OCI-LY7 (cell line): ENCODE measurements at regions not wholly inside any gene's neighbourhood (a gene's known extent, or its start where the extent isn't known, plus 50 kb on each side); places are given as distances from the start of the nearest gene placed in this dataset.

Experiments
- BruUV-seq: library from RNA; stranded (reverse); fragments of 400-500 nt; replicated peaks from 2 replicates; lab custom pipeline; 2021; lab: Mats Ljungman, UMichigan
- CTCF ChIA-PET: fragments of 300-600 bp; sonication (Branson Sonifier 250); formaldehyde crosslinking; loops from one replicate; lab custom pipeline; 2022; ENCODE audit warnings: antibody characterized with exemption; ENCODE audit not compliant: unreplicated experiment; lab: Charles Lee
- POLR2A ChIA-PET: fragments of 300-600 bp; sonication (Branson Sonifier 250); formaldehyde crosslinking; loops from one replicate; lab custom pipeline; 2022; ENCODE audit warnings: antibody characterized with exemption; lab: Charles Lee
- DNase-seq: peaks from one replicate; pipeline ENCODE4 v3.0.0-alpha.2; 2015; ENCODE audit warnings: low spot score
- H2AFZ ChIP-seq: fragments of 200-600 bp; sonication (generic), shearing (Covaris generic); 2 replicates; pipeline ENCODE4 v1.6.1; 2014; ENCODE audit warnings: mild to moderate bottlenecking, antibody characterized with exemption, low read length, moderate library complexity
- H3K27ac ChIP-seq: fragments of 200-600 bp; sonication (generic); 2 replicates; pipeline ENCODE4 v1.5.1; 2014; ENCODE audit warnings: mixed run types, low read depth, mild to moderate bottlenecking, moderate library complexity, low read length, inconsistent platforms; ENCODE audit not compliant: poor library complexity, severe bottlenecking
- H3K36me3 ChIP-seq: fragments of 200-600 bp; sonication (generic); 2 replicates; pipeline ENCODE4 v1.6.1; 2014; ENCODE audit warnings: mild to moderate bottlenecking, antibody characterized with exemption, low read length, moderate library complexity, mixed read lengths; ENCODE audit not compliant: insufficient read depth
- H3K4me1 ChIP-seq: fragments of 200-600 bp; sonication (generic); 2 replicates; pipeline ENCODE4 v1.5.1; 2014; ENCODE audit warnings: mild to moderate bottlenecking, low read length; ENCODE audit not compliant: insufficient read depth, poor library complexity, severe bottlenecking
- H3K4me2 ChIP-seq: fragments of 200-600 bp; sonication (generic); 2 replicates; pipeline ENCODE4 v1.6.1; 2014; ENCODE audit warnings: mild to moderate bottlenecking, low read length
- H3K4me3 ChIP-seq: fragments of 200-600 bp; sonication (generic); 2 replicates; pipeline ENCODE4 v1.5.1; 2014; ENCODE audit warnings: mild to moderate bottlenecking, low read depth, low read length; ENCODE audit not compliant: poor library complexity, severe bottlenecking
- H3K79me2 ChIP-seq: fragments of 200-600 bp; sonication (generic); 2 replicates; pipeline ENCODE4 v1.6.1; 2016; ENCODE audit warnings: low read depth, mild to moderate bottlenecking, low read length, moderate library complexity, mixed read lengths; ENCODE audit not compliant: insufficient read depth
- H3K9me2 ChIP-seq: fragments of 200-600 bp; sonication (generic); 2 replicates; pipeline ENCODE4 v1.6.1; 2016; ENCODE audit warnings: mild to moderate bottlenecking, low read length, mixed read lengths; ENCODE audit not compliant: insufficient read depth
- H3K9me3 ChIP-seq: fragments of 200-600 bp; sonication (generic); 2 replicates; pipeline ENCODE4 v1.6.1; 2014; ENCODE audit warnings: mild to moderate bottlenecking, mixed run types, low read length, mixed read lengths
- H4K20me1 ChIP-seq: fragments of 200-600 bp; sonication (generic); 2 replicates; pipeline ENCODE4 v1.6.1; 2014; ENCODE audit warnings: mild to moderate bottlenecking, antibody characterized with exemption, low read length, moderate library complexity, mixed read lengths; ENCODE audit not compliant: insufficient read depth
- EZH2phosphoT487 ChIP-seq: fragments of 200-600 bp; sonication (generic); IDR thresholded peaks from 2 replicates; pipeline ENCODE4 v1.6.1; 2018; ENCODE audit warnings: low read depth, borderline replicate concordance, mild to moderate bottlenecking, mixed run types, antibody characterized with exemption, low read length, moderate library complexity, mixed read lengths
- intact Hi-C: fragments of 100-400 bp; cut with micrococcal nuclease; formaldehyde crosslinking; loops from one replicate; pipeline ENCODE4 v1.10.0; 2022; ENCODE audit not compliant: unreplicated experiment
- TF ChIP-seq, protein P1 (sequence below): fragments of 200-600 bp; sonication (generic); conservative IDR thresholded peaks from 2 replicates; pipeline ENCODE4 v1.5.1; 2014; ENCODE audit warnings: mild to moderate bottlenecking, antibody characterized with exemption, low read length, moderate library complexity, mixed read lengths

DNA sequence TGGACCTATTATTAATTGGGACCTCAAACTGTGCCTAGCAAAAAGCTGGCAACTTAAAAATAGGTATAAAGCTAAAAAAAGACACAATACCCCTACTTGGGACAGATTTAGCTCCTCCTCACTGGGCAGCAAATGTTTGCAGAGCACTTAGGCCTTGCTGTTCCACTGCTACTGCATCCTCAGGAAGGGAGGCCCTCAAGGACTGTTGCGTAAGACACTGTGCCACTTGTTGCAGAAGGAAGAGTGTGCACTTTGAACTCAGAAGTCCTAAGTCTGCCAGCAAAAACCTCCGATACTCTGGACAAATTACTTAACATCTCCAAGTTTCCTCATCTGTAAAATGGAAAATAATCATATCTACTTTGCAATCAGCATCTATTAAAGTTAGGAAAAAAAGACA is 322.9 kb downstream of the BARHL2 start:
- no peaks in the 10 kb centered on the region for H4K20me1 ChIP-seq
- no peaks in the 10 kb centered on the region for H3K9me3 ChIP-seq
- ChIA-PET POLR2A (no interaction called here), CTCF (no interaction called here)
- TF ChIP-seq, protein P1, sequence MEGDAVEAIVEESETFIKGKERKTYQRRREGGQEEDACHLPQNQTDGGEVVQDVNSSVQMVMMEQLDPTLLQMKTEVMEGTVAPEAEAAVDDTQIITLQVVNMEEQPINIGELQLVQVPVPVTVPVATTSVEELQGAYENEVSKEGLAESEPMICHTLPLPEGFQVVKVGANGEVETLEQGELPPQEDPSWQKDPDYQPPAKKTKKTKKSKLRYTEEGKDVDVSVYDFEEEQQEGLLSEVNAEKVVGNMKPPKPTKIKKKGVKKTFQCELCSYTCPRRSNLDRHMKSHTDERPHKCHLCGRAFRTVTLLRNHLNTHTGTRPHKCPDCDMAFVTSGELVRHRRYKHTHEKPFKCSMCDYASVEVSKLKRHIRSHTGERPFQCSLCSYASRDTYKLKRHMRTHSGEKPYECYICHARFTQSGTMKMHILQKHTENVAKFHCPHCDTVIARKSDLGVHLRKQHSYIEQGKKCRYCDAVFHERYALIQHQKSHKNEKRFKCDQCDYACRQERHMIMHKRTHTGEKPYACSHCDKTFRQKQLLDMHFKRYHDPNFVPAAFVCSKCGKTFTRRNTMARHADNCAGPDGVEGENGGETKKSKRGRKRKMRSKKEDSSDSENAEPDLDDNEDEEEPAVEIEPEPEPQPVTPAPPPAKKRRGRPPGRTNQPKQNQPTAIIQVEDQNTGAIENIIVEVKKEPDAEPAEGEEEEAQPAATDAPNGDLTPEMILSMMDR: no peak
- no peak for TF ChIP-seq EZH2phosphoT487
- H3K9me2 ChIP-seq: no peaks in the 10 kb centered on the region
- no peak for DNase-seq
- H3K4me2 ChIP-seq: no peak overlapping the region
- H3K4me1 ChIP-seq: no peaks in the 10 kb centered on the region
- H2AFZ ChIP-seq: no peak overlapping the region
- no peaks in the 10 kb centered on the region for H3K36me3 ChIP-seq
- no TSS peak for BruUV-seq
- no peak overlapping the region for H3K4me3 ChIP-seq
- intact Hi-C loops: no loop called here
- no peak overlapping the region for H3K27ac ChIP-seq
- no peaks in the 10 kb centered on the region for H3K79me2 ChIP-seq

DNA sequence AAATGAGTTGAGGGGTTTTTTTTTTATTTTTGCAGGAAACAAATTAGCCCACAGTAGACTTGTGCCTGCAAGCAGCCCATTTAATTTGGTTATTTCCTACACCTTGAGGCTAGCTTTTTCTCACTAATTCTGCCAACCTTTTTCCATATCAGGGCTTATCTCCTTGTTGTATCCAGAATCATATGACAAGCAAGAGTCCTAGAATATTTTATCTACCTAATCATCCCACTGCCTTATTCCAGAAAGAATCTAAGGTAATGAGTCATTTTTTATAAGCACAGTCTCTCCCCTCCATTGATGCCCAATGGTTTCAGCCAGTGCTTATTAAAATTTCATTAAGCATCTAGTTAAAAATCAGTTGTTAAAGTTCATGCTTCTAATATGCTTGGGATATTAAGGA is 324.1 kb downstream of the BARHL2 start:
- H3K4me2 ChIP-seq: no peak overlapping the region
- no peak overlapping the region for H3K4me3 ChIP-seq
- ChIA-PET CTCF (no interaction called here), POLR2A (no interaction called here)
- no peak overlapping the region for H3K27ac ChIP-seq
- H3K9me3 ChIP-seq: no peaks in the 10 kb centered on the region
- intact Hi-C loops: no loop called here
- no peaks in the 10 kb centered on the region for H3K4me1 ChIP-seq
- no peak for DNase-seq
- no peak overlapping the region for H2AFZ ChIP-seq
- no peak for TF ChIP-seq EZH2phosphoT487
- TF ChIP-seq, protein P1: no peak
- no peaks in the 10 kb centered on the region for H3K79me2 ChIP-seq
- H3K36me3 ChIP-seq: no peaks in the 10 kb centered on the region
- no peaks in the 10 kb centered on the region for H4K20me1 ChIP-seq
- H3K9me2 ChIP-seq: no peaks in the 10 kb centered on the region
- no TSS peak for BruUV-seq

DNA sequence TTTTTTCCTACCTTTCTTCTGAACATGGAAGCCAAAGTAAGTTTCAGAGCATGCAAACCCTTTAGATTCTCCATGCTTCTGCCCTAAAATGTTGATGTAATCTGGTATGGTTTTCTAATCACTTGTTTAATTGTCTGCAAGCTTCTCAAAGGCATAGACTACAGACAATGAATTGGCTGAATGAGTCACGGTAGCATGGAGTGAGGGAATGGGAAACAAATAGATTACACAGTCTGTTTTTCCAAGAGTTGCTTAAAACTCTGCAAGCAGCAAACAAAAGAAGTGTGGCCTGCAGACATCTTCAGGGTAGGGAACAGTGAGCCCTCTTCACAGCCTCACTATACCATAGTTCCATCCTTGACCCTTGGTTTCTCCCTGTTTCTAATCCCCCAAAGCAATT is 326.0 kb downstream of the BARHL2 start:
- CTCF ChIA-PET: no interaction called here

More for the DNA sequence above, 326.0 kb downstream of the BARHL2 start:
- no peak overlapping the region for H3K4me2 ChIP-seq
- no peak for DNase-seq
- TF ChIP-seq EZH2phosphoT487: no peak
- TF ChIP-seq, protein P1: no peak
- no peak overlapping the region for H3K4me3 ChIP-seq
- intact Hi-C loops: no loop called here
- H3K27ac ChIP-seq: no peak overlapping the region
- BruUV-seq: no TSS peak
- no peaks in the 10 kb centered on the region for H3K4me1 ChIP-seq
- H4K20me1 ChIP-seq: no peaks in the 10 kb centered on the region
- no peaks in the 10 kb centered on the region for H3K9me2 ChIP-seq
- no peaks in the 10 kb centered on the region for H3K79me2 ChIP-seq
- H3K36me3 ChIP-seq: no peaks in the 10 kb centered on the region
- H3K9me3 ChIP-seq: no peaks in the 10 kb centered on the region
- POLR2A ChIA-PET: interaction anchor here (0.5 kb wide), 1 partner anchor 13 kb away, joined by 5 read pairs; no protein-coding TSS in a partner anchor
- H2AFZ ChIP-seq: no peak overlapping the region
